K562 (cell line): ENCODE measurements at regions not wholly inside any gene's neighbourhood (a gene's known extent, or its start where the extent isn't known, plus 50 kb on each side); places are given as distances from the start of the nearest gene placed in this dataset.
A peak's percentile ranks its signal among the peaks of the same experiment; 100 is the strongest.

ENCODE experiments used
- CHD2 ChIP-seq: IDR thresholded peaks from 2 replicates; pipeline ENCODE4 v1.6.1; 2011; ENCODE audit warnings: low read depth, low read length
- CLOCK ChIP-seq: fragments of 250-450 bp; sonication (Bioruptor Pico); IDR thresholded peaks from 2 replicates; pipeline ENCODE4 v1.4.0; 2020; ENCODE audit warnings: mild to moderate bottlenecking, moderate library complexity, borderline replicate concordance
- DIDO1 ChIP-seq: fragments of 450-650 bp; IDR thresholded peaks from 2 replicates; pipeline ENCODE4 v1.6.1; 2016; ENCODE audit warnings: low read depth, missing biosample characterization, missing genetic modification characterization
- MBD2 ChIP-seq: sonication (generic); IDR thresholded peaks from 2 replicates; pipeline ENCODE4 v1.6.1; 2016; ENCODE audit warnings: low read depth, borderline replicate concordance
- MCM7 ChIP-seq, 2 experiments: fragments of 450-650 bp; IDR thresholded peaks; 2 replicates each; pipeline ENCODE4 v1.6.1; 2016 to 2018
- MXD1 ChIP-seq: fragments of 250-450 bp; sonication (Bioruptor Pico); IDR thresholded peaks from 2 replicates; pipeline ENCODE4 v1.8.0; 2021; ENCODE audit warnings: borderline replicate concordance, mild to moderate bottlenecking, moderate library complexity; ENCODE audit not compliant: poor library complexity, severe bottlenecking
- NKRF ChIP-seq: fragments of 450-650 bp; IDR thresholded peaks from 2 replicates; pipeline ENCODE4 v1.6.1; 2016; ENCODE audit warnings: borderline replicate concordance
- RAD51 ChIP-seq: fragments of 450-650 bp; IDR thresholded peaks from 2 replicates; pipeline ENCODE4 v1.7.1; 2016; ENCODE audit warnings: low read depth, mild to moderate bottlenecking, borderline replicate concordance
- ZFP30 ChIP-seq: fragments of 250-450 bp; sonication (Bioruptor Pico); IDR thresholded peaks from 2 replicates; pipeline ENCODE4 v1.8.0; 2022; ENCODE audit warnings: moderate library complexity, mild to moderate bottlenecking, inconsistent platforms, borderline replicate concordance
- ZNF121 ChIP-seq: sonication (generic); formaldehyde crosslinking; conservative IDR thresholded peaks from 2 replicates; pipeline ENCODE4 v1.8.0; 2022; ENCODE audit warnings: missing genetic modification reagents
- ZNF134 ChIP-seq: fragments of 250-450 bp; sonication (Bioruptor Pico); conservative IDR thresholded peaks from 2 replicates; pipeline ENCODE4 v1.4.0; 2020
- ZNF609 ChIP-seq: sonication (generic); formaldehyde crosslinking; IDR thresholded peaks from 2 replicates; pipeline ENCODE4 v1.8.1; 2023; ENCODE audit warnings: missing genetic modification reagents, mild to moderate bottlenecking, borderline replicate concordance
- ZNF740 ChIP-seq, 3 experiments: fragments of 200-800 bp in 1 of 3; sonication (Bioruptor generic) in 1 of 3; sonication (generic) in 1 of 3; formaldehyde crosslinking in 1 of 3; IDR thresholded peaks; 2 replicates each; pipeline versions ENCODE4 v1.6.1 to v1.8.0; 2016 to 2022; ENCODE audit warnings: mild to moderate bottlenecking in 2 of 3, missing compliant biosample characterization in 2 of 3, missing genetic modification characterization in 2 of 3, missing genetic modification reagents in 1 of 3

GRCh38 chr4:78691971-78692821 lies 84.0 kb upstream of the BMP2K start (continued):
- no peak; the same call in 1 of the 2 replicates for TF ChIP-seq CLOCK (CRISPR knock-in tag)
- peak; percentile 42; the same call in 1 of the 2 replicates for TF ChIP-seq CHD2
- no peak for TF ChIP-seq ZNF121 (CRISPR knock-in tag)
- TF ChIP-seq RAD51: peak; percentile 81
- peak; percentile 83; the same call in 1 of the 2 replicates for TF ChIP-seq DIDO1 (tag)
- TF ChIP-seq NKRF: peak; percentile 19; the same call in 1 of the 2 replicates
- TF ChIP-seq ZNF134 (CRISPR knock-in tag): peak; percentile 67
- TF ChIP-seq MCM7 (IDR thresholded peaks at IDR 0.05): peak in 1 of 2 experiments; percentile 19; a peak in 1 of 4 replicates
- TF ChIP-seq ZNF740 (CRISPR knock-in tag; IDR thresholded peaks at IDR 0.05): no peak
- TF ChIP-seq ZNF740 (tag; IDR thresholded peaks at IDR 0.05): no peak; a peak in 1 of 4 replicates
- peak; percentile 94 for TF ChIP-seq MBD2
- TF ChIP-seq ZNF609: peak; percentile 98
- no peak for TF ChIP-seq MXD1 (CRISPR knock-in tag)
- TF ChIP-seq ZFP30 (CRISPR knock-in tag): no peak
